Osteoblast (primary cell): ENCODE measurements at regions not wholly inside any gene's neighbourhood (a gene's known extent, or its start where the extent isn't known, plus 50 kb on each side); places are given as distances from the start of the nearest gene placed in this dataset.

ENCODE experiments used
- DNase-seq: peaks from one replicate; pipeline ENCODE4 v3.0.0; 2011; ENCODE audit warnings: low spot score, mixed read lengths; ENCODE audit not compliant: insufficient read length; ENCODE audit errors: missing footprints
- H2AFZ ChIP-seq: 2 replicates; pipeline ENCODE4 v1.6.0; 2011; ENCODE audit warnings: mild to moderate bottlenecking, low read length
- H3K27ac ChIP-seq: 2 replicates; pipeline ENCODE4 v1.5.1; 2011; ENCODE audit warnings: mild to moderate bottlenecking, low read depth, low read length, moderate library complexity
- H3K27me3 ChIP-seq: 2 replicates; pipeline ENCODE4 v1.6.0; 2012; ENCODE audit warnings: mild to moderate bottlenecking, control low read depth, inconsistent platforms, low read length, moderate library complexity; ENCODE audit not compliant: insufficient read depth
- H3K36me3 ChIP-seq: 2 replicates; pipeline ENCODE4 v1.5.1; 2011; ENCODE audit warnings: mild to moderate bottlenecking, low read length, control low read depth, moderate library complexity; ENCODE audit not compliant: insufficient read depth
- H3K4me1 ChIP-seq: 2 replicates; pipeline ENCODE4 v1.5.1; 2011; ENCODE audit warnings: mild to moderate bottlenecking, low read length, control low read depth, moderate library complexity; ENCODE audit not compliant: insufficient read depth
- H3K4me2 ChIP-seq: 2 replicates; pipeline ENCODE4 v1.6.0; 2011; ENCODE audit warnings: mild to moderate bottlenecking, low read length; ENCODE audit not compliant: insufficient read depth
- H3K4me3 ChIP-seq: fragments of 200-600 bp; sonication (generic); 3 replicates; pipeline ENCODE4 v1.5.1; 2012; ENCODE audit warnings: mild to moderate bottlenecking, low read length, inconsistent platforms; ENCODE audit not compliant: insufficient read depth
- H3K79me2 ChIP-seq: 2 replicates; pipeline ENCODE4 v1.6.0; 2012; ENCODE audit warnings: mild to moderate bottlenecking, low read length, control low read depth, inconsistent platforms; ENCODE audit not compliant: insufficient read depth
- H3K9me3 ChIP-seq: 2 replicates; pipeline ENCODE4 v1.5.1; 2011; ENCODE audit warnings: low read depth, low read length, control low read depth
- H4K20me1 ChIP-seq: 2 replicates; pipeline ENCODE4 v1.6.0; 2012; ENCODE audit warnings: mild to moderate bottlenecking, low read length, control low read depth; ENCODE audit not compliant: insufficient read depth
- CTCF ChIP-seq: IDR thresholded peaks from 2 replicates; pipeline ENCODE4 v1.5.1; 2011; ENCODE audit warnings: mild to moderate bottlenecking, low read depth, low read length, moderate library complexity; ENCODE audit errors: extremely low read depth

- Histone ChIP-seq H3K4me2 (no peak overlapping the region), H2AFZ (no peak overlapping the region), H3K4me3 (no peak overlapping the region), H3K36me3 (no peaks in the 10 kb centered on the region), H3K79me2 (no peaks in the 10 kb centered on the region), H4K20me1 (no peaks in the 10 kb centered on the region), H3K27me3 (no peaks in the 10 kb centered on the region), H3K4me1 (peaks cover 12% of the 10 kb centered on the region), H3K27ac (no peak overlapping the region), H3K9me3 (no peaks in the 10 kb centered on the region)
- no peak for TF ChIP-seq CTCF
- DNase-seq: no peak
Observed at GRCh38 chr2:217467331-217467730, 535.5 kb downstream of the TNS1 start.

- no peaks in the 10 kb centered on the region for H3K9me3 ChIP-seq
- no peak overlapping the region for H2AFZ ChIP-seq
- no peak overlapping the region for H3K27ac ChIP-seq
- H3K4me3 ChIP-seq: no peak overlapping the region
- no peak overlapping the region for H3K4me2 ChIP-seq
- DNase-seq: no peak
- no peaks in the 10 kb centered on the region for H3K27me3 ChIP-seq
- TF ChIP-seq CTCF: no peak
- no peaks in the 10 kb centered on the region for H3K36me3 ChIP-seq
- H4K20me1 ChIP-seq: no peaks in the 10 kb centered on the region
- H3K79me2 ChIP-seq: no peaks in the 10 kb centered on the region
- peaks cover 12% of the 10 kb centered on the region for H3K4me1 ChIP-seq
Observed at GRCh38 chr2:217466805-217467204, 536.0 kb downstream of the TNS1 start.

- H3K27ac ChIP-seq: no peak overlapping the region
- H3K27me3 ChIP-seq: no peaks in the 10 kb centered on the region
- H3K36me3 ChIP-seq: no peaks in the 10 kb centered on the region
- peaks cover 6% of the 10 kb centered on the region for H3K4me1 ChIP-seq
- no peak overlapping the region for H3K4me2 ChIP-seq
- no peak for TF ChIP-seq CTCF
- H4K20me1 ChIP-seq: no peaks in the 10 kb centered on the region
- H3K79me2 ChIP-seq: no peaks in the 10 kb centered on the region
- no peak overlapping the region for H2AFZ ChIP-seq
- no peak overlapping the region for H3K4me3 ChIP-seq
- DNase-seq: no peak
- no peaks in the 10 kb centered on the region for H3K9me3 ChIP-seq
Observed at GRCh38 chr2:217466104-217466503, 536.7 kb downstream of the TNS1 start.

- no peak for DNase-seq
Observed at GRCh38 chr2:217465100-217465499, 537.7 kb downstream of the TNS1 start.

More at GRCh38 chr2:217465100-217465499, 537.7 kb downstream of the TNS1 start:
- peaks cover 3% of the 10 kb centered on the region for H3K4me1 ChIP-seq
- no peaks in the 10 kb centered on the region for H3K27me3 ChIP-seq
- no peak for TF ChIP-seq CTCF
- H3K4me3 ChIP-seq: no peak overlapping the region
- no peaks in the 10 kb centered on the region for H3K9me3 ChIP-seq
- no peak overlapping the region for H3K4me2 ChIP-seq
- H4K20me1 ChIP-seq: no peaks in the 10 kb centered on the region
- H3K36me3 ChIP-seq: no peaks in the 10 kb centered on the region
- no peak overlapping the region for H3K27ac ChIP-seq
- no peak overlapping the region for H2AFZ ChIP-seq
- no peaks in the 10 kb centered on the region for H3K79me2 ChIP-seq
